ENCODE measurements at regions not wholly inside any gene's neighbourhood (a gene's known extent, or its start where the extent isn't known, plus 50 kb on each side); places are given as distances from the start of the nearest gene placed in this dataset.

DNA sequence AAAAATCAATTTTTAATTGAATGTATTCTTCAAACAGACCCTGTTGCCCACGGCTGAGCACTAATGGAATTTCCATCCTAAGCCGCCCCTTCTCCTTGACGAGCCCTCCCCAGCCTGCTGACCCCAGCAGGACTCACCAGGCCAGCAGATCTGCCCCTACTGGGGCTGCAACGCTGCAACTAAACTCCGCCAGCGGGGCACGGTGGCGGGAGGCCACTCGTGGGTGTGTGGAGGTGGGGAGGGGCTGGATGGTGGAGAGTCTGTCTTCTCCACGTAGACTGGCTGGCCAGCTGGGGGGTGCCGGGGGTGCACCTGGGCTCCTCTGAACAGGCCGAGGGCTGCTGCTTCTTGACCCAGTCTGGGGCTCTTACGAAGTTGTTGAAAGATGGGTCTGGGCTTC is 67.8 kb downstream of the ENGASE start (continued):
- TF ChIP-seq, protein P1, sequence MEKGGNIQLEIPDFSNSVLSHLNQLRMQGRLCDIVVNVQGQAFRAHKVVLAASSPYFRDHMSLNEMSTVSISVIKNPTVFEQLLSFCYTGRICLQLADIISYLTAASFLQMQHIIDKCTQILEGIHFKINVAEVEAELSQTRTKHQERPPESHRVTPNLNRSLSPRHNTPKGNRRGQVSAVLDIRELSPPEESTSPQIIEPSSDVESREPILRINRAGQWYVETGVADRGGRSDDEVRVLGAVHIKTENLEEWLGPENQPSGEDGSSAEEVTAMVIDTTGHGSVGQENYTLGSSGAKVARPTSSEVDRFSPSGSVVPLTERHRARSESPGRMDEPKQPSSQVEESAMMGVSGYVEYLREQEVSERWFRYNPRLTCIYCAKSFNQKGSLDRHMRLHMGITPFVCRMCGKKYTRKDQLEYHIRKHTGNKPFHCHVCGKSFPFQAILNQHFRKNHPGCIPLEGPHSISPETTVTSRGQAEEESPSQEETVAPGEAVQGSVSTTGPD (CRISPR knock-in tag; IDR thresholded peaks at IDR 0.05), result no peak

DNA sequence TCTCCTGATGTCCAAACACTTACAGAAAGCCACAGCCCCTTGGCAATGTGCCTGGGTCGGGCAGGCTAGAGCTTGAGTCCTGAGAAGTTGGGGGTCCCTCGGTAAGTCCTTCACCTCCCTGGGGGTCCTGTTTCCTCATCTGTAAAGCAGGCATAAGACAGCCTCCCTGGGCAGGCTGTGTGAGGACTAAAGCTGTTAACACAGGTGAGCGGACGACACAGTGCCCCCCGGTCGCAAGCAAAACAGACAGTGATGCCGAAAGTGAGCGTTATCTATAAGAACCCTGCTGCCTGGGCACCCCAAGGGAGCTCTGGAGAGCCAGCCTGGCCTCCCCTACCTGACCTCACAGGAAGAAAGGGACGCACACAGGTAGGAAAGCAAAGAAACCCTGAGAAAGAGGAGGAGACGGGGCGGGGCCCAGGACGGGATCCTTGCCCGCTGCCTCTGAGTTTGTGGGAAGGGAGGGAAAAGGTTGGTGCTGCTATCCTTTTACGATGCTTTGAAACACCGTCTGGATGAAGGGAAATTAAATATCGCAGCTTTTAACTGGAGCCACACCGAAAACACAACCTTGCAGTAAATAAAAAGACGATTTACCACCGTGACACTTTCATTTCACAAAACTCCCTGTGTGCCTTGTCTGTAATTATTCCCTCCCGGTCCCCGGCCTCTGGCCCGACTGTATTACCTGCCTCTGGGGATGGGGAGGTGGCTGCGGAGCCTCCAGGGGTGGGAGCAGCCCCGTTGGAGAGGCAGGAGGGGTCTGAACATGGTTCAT is 67.1 kb downstream of the ENGASE start:
- H3K4me1 ChIP-seq (ENCODE audit: insufficient read depth, low read length), result no peaks in the 10 kb centered on the region
- no peak overlapping the region for H3K9ac ChIP-seq (ENCODE audit: insufficient read depth, low read depth, low read length)
- no peak for DNase-seq (ENCODE audit: low spot score)
- ChIA-PET CTCF (ENCODE audit: low intra/inter-chr PET ratio, low total read pairs) (no interaction called here), POLR2A (no interaction called here)
- WGBS (ENCODE audit: low lambda C conversion rate), result 7% methylated on average over 18 of the region's 24 CpGs
- no TSS peak for BruUV-seq (replicated peaks)
- H3K4me3 ChIP-seq (replicated peaks in 1 of 3; ENCODE audit: insufficient read depth in 1 of 3, low read depth in 2 of 3, low read length in 3 of 3), result no peak overlapping the region
- TF ChIP-seq ZNF558 (CRISPR knock-in tag; IDR thresholded peaks at IDR 0.05; ENCODE audit: borderline replicate concordance), result no peak
- TF ChIP-seq, protein P2, sequence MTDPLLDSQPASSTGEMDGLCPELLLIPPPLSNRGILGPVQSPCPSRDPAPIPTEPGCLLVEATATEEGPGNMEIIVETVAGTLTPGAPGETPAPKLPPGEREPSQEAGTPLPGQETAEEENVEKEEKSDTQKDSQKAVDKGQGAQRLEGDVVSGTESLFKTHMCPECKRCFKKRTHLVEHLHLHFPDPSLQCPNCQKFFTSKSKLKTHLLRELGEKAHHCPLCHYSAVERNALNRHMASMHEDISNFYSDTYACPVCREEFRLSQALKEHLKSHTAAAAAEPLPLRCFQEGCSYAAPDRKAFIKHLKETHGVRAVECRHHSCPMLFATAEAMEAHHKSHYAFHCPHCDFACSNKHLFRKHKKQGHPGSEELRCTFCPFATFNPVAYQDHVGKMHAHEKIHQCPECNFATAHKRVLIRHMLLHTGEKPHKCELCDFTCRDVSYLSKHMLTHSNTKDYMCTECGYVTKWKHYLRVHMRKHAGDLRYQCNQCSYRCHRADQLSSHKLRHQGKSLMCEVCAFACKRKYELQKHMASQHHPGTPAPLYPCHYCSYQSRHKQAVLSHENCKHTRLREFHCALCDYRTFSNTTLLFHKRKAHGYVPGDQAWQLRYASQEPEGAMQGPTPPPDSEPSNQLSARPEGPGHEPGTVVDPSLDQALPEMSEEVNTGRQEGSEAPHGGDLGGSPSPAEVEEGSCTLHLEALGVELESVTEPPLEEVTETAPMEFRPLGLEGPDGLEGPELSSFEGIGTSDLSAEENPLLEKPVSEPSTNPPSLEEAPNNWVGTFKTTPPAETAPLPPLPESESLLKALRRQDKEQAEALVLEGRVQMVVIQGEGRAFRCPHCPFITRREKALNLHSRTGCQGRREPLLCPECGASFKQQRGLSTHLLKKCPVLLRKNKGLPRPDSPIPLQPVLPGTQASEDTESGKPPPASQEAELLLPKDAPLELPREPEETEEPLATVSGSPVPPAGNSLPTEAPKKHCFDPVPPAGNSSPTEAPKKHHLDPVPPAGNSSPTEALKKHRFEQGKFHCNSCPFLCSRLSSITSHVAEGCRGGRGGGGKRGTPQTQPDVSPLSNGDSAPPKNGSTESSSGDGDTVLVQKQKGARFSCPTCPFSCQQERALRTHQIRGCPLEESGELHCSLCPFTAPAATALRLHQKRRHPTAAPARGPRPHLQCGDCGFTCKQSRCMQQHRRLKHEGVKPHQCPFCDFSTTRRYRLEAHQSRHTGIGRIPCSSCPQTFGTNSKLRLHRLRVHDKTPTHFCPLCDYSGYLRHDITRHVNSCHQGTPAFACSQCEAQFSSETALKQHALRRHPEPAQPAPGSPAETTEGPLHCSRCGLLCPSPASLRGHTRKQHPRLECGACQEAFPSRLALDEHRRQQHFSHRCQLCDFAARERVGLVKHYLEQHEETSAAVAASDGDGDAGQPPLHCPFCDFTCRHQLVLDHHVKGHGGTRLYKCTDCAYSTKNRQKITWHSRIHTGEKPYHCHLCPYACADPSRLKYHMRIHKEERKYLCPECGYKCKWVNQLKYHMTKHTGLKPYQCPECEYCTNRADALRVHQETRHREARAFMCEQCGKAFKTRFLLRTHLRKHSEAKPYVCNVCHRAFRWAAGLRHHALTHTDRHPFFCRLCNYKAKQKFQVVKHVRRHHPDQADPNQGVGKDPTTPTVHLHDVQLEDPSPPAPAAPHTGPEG (CRISPR knock-in tag; IDR thresholded peaks at IDR 0.05), result no peak
- TF ChIP-seq KDM2A (CRISPR knock-in tag; IDR thresholded peaks at IDR 0.05; ENCODE audit: borderline replicate concordance, low read depth), result no peak
- no peak for TF ChIP-seq NONO (IDR thresholded peaks at IDR 0.05)
- TF ChIP-seq NONO (CRISPR knock-in tag; conservative IDR thresholded peaks at IDR 0.05), result no peak
- TF ChIP-seq TAF1 (CRISPR knock-in tag; IDR thresholded peaks at IDR 0.05), result no peak
- TF ChIP-seq FOXK2 (IDR thresholded peaks at IDR 0.05), result no peak
- TF ChIP-seq, protein P3, sequence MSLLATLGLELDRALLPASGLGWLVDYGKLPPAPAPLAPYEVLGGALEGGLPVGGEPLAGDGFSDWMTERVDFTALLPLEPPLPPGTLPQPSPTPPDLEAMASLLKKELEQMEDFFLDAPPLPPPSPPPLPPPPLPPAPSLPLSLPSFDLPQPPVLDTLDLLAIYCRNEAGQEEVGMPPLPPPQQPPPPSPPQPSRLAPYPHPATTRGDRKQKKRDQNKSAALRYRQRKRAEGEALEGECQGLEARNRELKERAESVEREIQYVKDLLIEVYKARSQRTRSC (CRISPR knock-in tag; IDR thresholded peaks at IDR 0.05; ENCODE audit: low read depth), result no peak
- TF ChIP-seq KLF6 (CRISPR knock-in tag; IDR thresholded peaks at IDR 0.05), result no peak
- TF ChIP-seq, protein P4, sequence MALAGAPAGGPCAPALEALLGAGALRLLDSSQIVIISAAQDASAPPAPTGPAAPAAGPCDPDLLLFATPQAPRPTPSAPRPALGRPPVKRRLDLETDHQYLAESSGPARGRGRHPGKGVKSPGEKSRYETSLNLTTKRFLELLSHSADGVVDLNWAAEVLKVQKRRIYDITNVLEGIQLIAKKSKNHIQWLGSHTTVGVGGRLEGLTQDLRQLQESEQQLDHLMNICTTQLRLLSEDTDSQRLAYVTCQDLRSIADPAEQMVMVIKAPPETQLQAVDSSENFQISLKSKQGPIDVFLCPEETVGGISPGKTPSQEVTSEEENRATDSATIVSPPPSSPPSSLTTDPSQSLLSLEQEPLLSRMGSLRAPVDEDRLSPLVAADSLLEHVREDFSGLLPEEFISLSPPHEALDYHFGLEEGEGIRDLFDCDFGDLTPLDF (CRISPR knock-in tag; IDR thresholded peaks at IDR 0.05), result no peak
- no peak for TF ChIP-seq MAF1 (CRISPR knock-in tag; IDR thresholded peaks at IDR 0.05; ENCODE audit: borderline replicate concordance)
- no peak overlapping the region for H2AFZ ChIP-seq (ENCODE audit: low read length)
- in situ Hi-C loops (cut with HindIII; ENCODE audit: extremely low pct_ligation_motif_present, low pct_unique_long_range_greater_than_20kb), result no loop called here
- no peaks in the 10 kb centered on the region for H3K79me2 ChIP-seq (ENCODE audit: insufficient read depth, low read length)
- FAIRE-seq, result no peak
- H3K4me2 ChIP-seq (ENCODE audit: low read depth, low read length), result no peak overlapping the region
- peaks cover 12% of the 10 kb centered on the region; the same call in 1 of the 2 replicates for H4K20me1 ChIP-seq (ENCODE audit: insufficient read depth, low read length)
- no peak for ATAC-seq
- no peaks in the 10 kb centered on the region for H3K36me3 ChIP-seq (replicated peaks in 1 of 2; ENCODE audit: control insufficient read depth in 1 of 2, insufficient read depth in 2 of 2, low read length in 2 of 2)
- intact Hi-C loops (cut with micrococcal nuclease; ENCODE audit: unreplicated experiment), result no loop called here
- H3K9me3 ChIP-seq (ENCODE audit: low read length), result no peaks in the 10 kb centered on the region
- H3K27ac ChIP-seq (ENCODE audit: extremely low read length, insufficient read depth, low read length), result no peak overlapping the region
- H3K27me3 ChIP-seq (ENCODE audit: control insufficient read depth in 1 of 2, insufficient read depth in 2 of 2, low read length in 2 of 2), result peaks cover 49 to 100% of the 10 kb centered on the region in 2 experiments

Data from HepG2 (cell line).